Esophagus muscularis mucosa (tissue), 4 donors: ENCODE measurements at regions not wholly inside any gene's neighbourhood (a gene's known extent, or its start where the extent isn't known, plus 50 kb on each side); places are given as distances from the start of the nearest gene placed in this dataset.

Source experiments
- DNase-seq: peaks from one replicate; pipeline ENCODE4 v3.0.0-alpha.2; 2017; ENCODE audit errors: extremely low spot score
- H3K27ac ChIP-seq, 4 donors: fragments of 200-600 bp; sonication (generic); replicated peaks in 1 of 4; 1 replicate in 3 of 4; 2 replicates in 1 of 4; pipeline ENCODE4 v1.5.1; 2016 to 2019; ENCODE audit warnings: mild to moderate bottlenecking in 1 of 4
- H3K27me3 ChIP-seq, 4 donors: fragments of 200-600 bp; sonication (generic); one replicate each; pipeline versions ENCODE4 v1.5.1 to v1.6.0; 2016 to 2019
- H3K36me3 ChIP-seq, 4 donors: fragments of 200-600 bp; sonication (generic); one replicate each; pipeline ENCODE4 v1.5.1; 2016 to 2019
- H3K4me1 ChIP-seq, 4 donors: fragments of 200-600 bp; sonication (generic); one replicate each; pipeline ENCODE4 v1.5.1; 2016 to 2019
- H3K4me3 ChIP-seq, 4 donors: fragments of 200-600 bp; sonication (generic); 1 replicate in 2 of 4; 2 replicates in 2 of 4; pipeline ENCODE4 v1.5.1; 2016 to 2019; ENCODE audit warnings: mild to moderate bottlenecking in 4 of 4, moderate library complexity in 1 of 4
- H3K9me3 ChIP-seq, 4 donors: fragments of 200-600 bp; sonication (generic); 1 replicate in 3 of 4; 2 replicates in 1 of 4; pipeline ENCODE4 v1.5.1; 2016 to 2019
- EP300 ChIP-seq: sonication (generic); formaldehyde crosslinking; IDR thresholded peaks from one replicate; pipeline ENCODE4 v1.6.1; 2017; ENCODE audit warnings: antibody characterized with exemption
- POLR2A ChIP-seq: fragments of 450-650 bp; IDR thresholded peaks from one replicate; pipeline ENCODE4 v1.6.1; 2017; ENCODE audit warnings: antibody characterized with exemption, moderate library complexity, mild to moderate bottlenecking, low read depth
- POLR2AphosphoS5 ChIP-seq, 2 donors: sonication (generic); formaldehyde crosslinking; IDR thresholded peaks; one replicate each; pipeline ENCODE4 v1.6.1; 2017; ENCODE audit warnings: antibody characterized with exemption in 2 of 2
- WGBS: methylation state at CpG from one replicate; pipeline ENCODE4 v1.1.5; 2018; 5-methylcytosine and 5-hydroxymethylcytosine counted together
- intact Hi-C: fragments of 100-400 bp; cut with DNase I; formaldehyde crosslinking; loops from one replicate; pipeline ENCODE4 v1.15.1; 2023
- TF ChIP-seq, protein P1 (sequence below), 3 experiments: fragments of 200-600 bp in 2 of 3; fragments of 450-650 bp in 1 of 3; sonication (generic) in 2 of 3; IDR thresholded peaks; one replicate each; pipeline ENCODE4 v1.5.1; 2017 to 2019; ENCODE audit warnings: antibody characterized with exemption in 3 of 3, mild to moderate bottlenecking in 2 of 3, moderate library complexity in 1 of 3

DNA sequence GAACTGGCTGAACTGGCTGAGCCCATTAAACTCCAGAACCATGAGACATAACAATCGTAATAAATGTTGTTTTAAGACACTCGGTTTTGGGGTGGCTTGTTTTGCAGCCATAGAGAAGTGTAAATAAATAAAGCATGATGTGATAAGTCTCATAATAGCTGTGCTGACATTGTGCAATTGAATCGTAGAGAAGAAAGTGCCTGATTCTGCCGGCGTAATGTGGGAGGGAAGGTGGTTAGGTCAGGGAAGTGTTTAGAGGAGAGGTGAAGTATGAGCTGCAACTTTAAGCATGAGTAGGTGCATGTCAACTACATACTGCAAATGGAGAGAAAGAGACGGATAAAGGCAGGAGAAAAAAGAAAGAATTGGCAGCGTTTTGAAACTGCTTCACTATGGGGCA lies 217.1 kb downstream of the BLID start:
- DNase-seq, result no peak
- H3K9me3 ChIP-seq, result no peaks in the 10 kb centered on the region
- H3K27me3 ChIP-seq, result no peaks in the 10 kb centered on the region
- intact Hi-C loops, result loop anchor here (10.0 kb wide), 1 partner anchor 306 kb away; no protein-coding TSS in a partner anchor
- TF ChIP-seq POLR2AphosphoS5 (IDR thresholded peaks at IDR 0.05), result no peak
- TF ChIP-seq, protein P1, sequence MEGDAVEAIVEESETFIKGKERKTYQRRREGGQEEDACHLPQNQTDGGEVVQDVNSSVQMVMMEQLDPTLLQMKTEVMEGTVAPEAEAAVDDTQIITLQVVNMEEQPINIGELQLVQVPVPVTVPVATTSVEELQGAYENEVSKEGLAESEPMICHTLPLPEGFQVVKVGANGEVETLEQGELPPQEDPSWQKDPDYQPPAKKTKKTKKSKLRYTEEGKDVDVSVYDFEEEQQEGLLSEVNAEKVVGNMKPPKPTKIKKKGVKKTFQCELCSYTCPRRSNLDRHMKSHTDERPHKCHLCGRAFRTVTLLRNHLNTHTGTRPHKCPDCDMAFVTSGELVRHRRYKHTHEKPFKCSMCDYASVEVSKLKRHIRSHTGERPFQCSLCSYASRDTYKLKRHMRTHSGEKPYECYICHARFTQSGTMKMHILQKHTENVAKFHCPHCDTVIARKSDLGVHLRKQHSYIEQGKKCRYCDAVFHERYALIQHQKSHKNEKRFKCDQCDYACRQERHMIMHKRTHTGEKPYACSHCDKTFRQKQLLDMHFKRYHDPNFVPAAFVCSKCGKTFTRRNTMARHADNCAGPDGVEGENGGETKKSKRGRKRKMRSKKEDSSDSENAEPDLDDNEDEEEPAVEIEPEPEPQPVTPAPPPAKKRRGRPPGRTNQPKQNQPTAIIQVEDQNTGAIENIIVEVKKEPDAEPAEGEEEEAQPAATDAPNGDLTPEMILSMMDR (IDR thresholded peaks at IDR 0.05), result no peak
- TF ChIP-seq POLR2A, result no peak
- no peak for TF ChIP-seq EP300
- no peak overlapping the region for H3K27ac ChIP-seq
- peaks cover 0 to 12% (median 5%) of the 10 kb centered on the region in 4 donors for H3K4me1 ChIP-seq
- no peaks in the 10 kb centered on the region for H3K36me3 ChIP-seq
- WGBS, result 54% methylated on average over 7 of the region's 7 CpGs
- H3K4me3 ChIP-seq, result no peak overlapping the region

DNA sequence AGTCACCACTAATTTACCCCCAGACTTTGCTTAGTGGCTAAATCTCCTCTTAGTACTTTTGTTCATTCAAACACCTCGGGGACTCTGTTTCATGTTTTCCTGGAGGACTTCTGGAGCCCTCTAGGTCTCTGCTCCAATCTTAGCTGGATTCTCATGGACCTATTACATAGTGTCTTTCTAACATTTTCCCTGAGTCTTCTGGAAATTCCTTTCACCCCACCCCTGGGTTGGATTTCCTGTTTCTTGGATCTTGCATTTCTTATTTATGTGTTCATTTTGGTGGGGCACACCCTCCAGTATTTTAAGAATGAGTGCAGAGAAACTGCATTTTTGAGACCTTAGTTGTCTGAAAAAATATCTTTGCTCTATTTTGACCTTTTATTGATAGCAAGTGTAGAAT lies 220.1 kb downstream of the BLID start:
- WGBS, result 66% methylated on average over 1 of the region's 1 CpG
- no peak for DNase-seq
- Histone ChIP-seq H3K4me1 (peaks cover 1 to 25% (median 20%) of the 10 kb centered on the region in 4 donors), H3K36me3 (no peaks in the 10 kb centered on the region), H3K27me3 (no peaks in the 10 kb centered on the region), H3K9me3 (no peaks in the 10 kb centered on the region), H3K27ac (no peak overlapping the region), H3K4me3 (no peak overlapping the region)
- no peak for TF ChIP-seq POLR2A
- TF ChIP-seq POLR2AphosphoS5 (IDR thresholded peaks at IDR 0.05), result no peak
- no peak for TF ChIP-seq EP300
- TF ChIP-seq, protein P1 (IDR thresholded peaks at IDR 0.05), result no peak
- intact Hi-C loops, result loop anchor here (10.0 kb wide), 1 partner anchor 309 kb away; no protein-coding TSS in a partner anchor

- Histone ChIP-seq H3K36me3 (no peaks in the 10 kb centered on the region), H3K4me3 (no peak overlapping the region), H3K9me3 (no peaks in the 10 kb centered on the region), H3K27ac (no peak overlapping the region), H3K27me3 (no peaks in the 10 kb centered on the region), H3K4me1 (peaks cover 8 to 38% (median 31%) of the 10 kb centered on the region in 4 donors)
- DNase-seq, result no peak
- 91% methylated on average over 3 of the region's 3 CpGs for WGBS
- TF ChIP-seq EP300, result no peak
- TF ChIP-seq, protein P1 (IDR thresholded peaks at IDR 0.05), result no peak
- no peak for TF ChIP-seq POLR2A
- TF ChIP-seq POLR2AphosphoS5 (IDR thresholded peaks at IDR 0.05), result no peak
- intact Hi-C loops, result loop anchor here (10.0 kb wide), 1 partner anchor 310 kb away; no protein-coding TSS in a partner anchor
Observed at GRCh38 chr11:121894581-121894980, 221.4 kb downstream of the BLID start.

- no peak overlapping the region for H3K27ac ChIP-seq
- TF ChIP-seq EP300, result no peak
- no peak for TF ChIP-seq POLR2A
- TF ChIP-seq, protein P1 (IDR thresholded peaks at IDR 0.05), result no peak
- no peak for TF ChIP-seq POLR2AphosphoS5 (IDR thresholded peaks at IDR 0.05)
- no peak overlapping the region for H3K4me3 ChIP-seq
- intact Hi-C loops, result loop anchor here (10.0 kb wide), 1 partner anchor 312 kb away; no protein-coding TSS in a partner anchor
- H3K36me3 ChIP-seq, result no peaks in the 10 kb centered on the region
- H3K9me3 ChIP-seq, result no peaks in the 10 kb centered on the region
- 77% methylated on average over 3 of the region's 3 CpGs for WGBS
- no peaks in the 10 kb centered on the region for H3K27me3 ChIP-seq
- DNase-seq, result no peak
- peaks cover 8 to 30% (median 25%) of the 10 kb centered on the region in 4 donors for H3K4me1 ChIP-seq
Observed at GRCh38 chr11:121892863-121893262, 223.2 kb downstream of the BLID start.
